ENCODE measurements at regions not wholly inside any gene's neighbourhood (a gene's known extent, or its start where the extent isn't known, plus 50 kb on each side); places are given as distances from the start of the nearest gene placed in this dataset.

- TF ChIP-seq GABPA (IDR thresholded peaks at IDR 0.05 in 1 of 2, conservative IDR thresholded peaks at IDR 0.05 in 1 of 2): no peak
- no peak for TF ChIP-seq NR2F2 (IDR thresholded peaks at IDR 0.05)
- TF ChIP-seq MAX (IDR thresholded peaks at IDR 0.05): no peak
- TF ChIP-seq HNF4G (IDR thresholded peaks at IDR 0.05): no peak
- TF ChIP-seq EGR1 (IDR thresholded peaks at IDR 0.05; ENCODE audit: low read depth in 2 of 2): no peak
- TF ChIP-seq RXRA (IDR thresholded peaks at IDR 0.05): no peak
Measured at GRCh38 chr6:94099072-94099471, 679.7 kb upstream of the EPHA7 start (continued).

GRCh38 chr6:94095961-94096360 is 676.6 kb upstream of the EPHA7 start:
- H3K27me3 ChIP-seq (ENCODE audit: control insufficient read depth in 4 of 4, insufficient read depth in 4 of 4, low read length in 3 of 4): peaks cover 0 to 2% (median 0%) of the 10 kb centered on the region in 4 donors
- no peaks in the 10 kb centered on the region for H3K9me3 ChIP-seq (ENCODE audit: control insufficient read depth in 4 of 4, low read length in 3 of 4)
- H3K9ac ChIP-seq (ENCODE audit: low read depth in 1 of 2, low read length in 2 of 2): no peak overlapping the region
- WGBS: 43% methylated on average over 1 of the region's 1 CpG
- H3K4me3 ChIP-seq (ENCODE audit: low read depth in 1 of 3, low read length in 3 of 3): no peak overlapping the region
- DNase-seq (ENCODE audit: low spot score): no peak
- H3K36me3 ChIP-seq (ENCODE audit: control insufficient read depth in 4 of 4, insufficient read depth in 3 of 4, low read depth in 1 of 4, low read length in 3 of 4): no peaks in the 10 kb centered on the region
- H3K4me1 ChIP-seq (ENCODE audit: control insufficient read depth in 4 of 4, insufficient read depth in 4 of 4, low read length in 3 of 4): no peaks in the 10 kb centered on the region
- TF ChIP-seq JUND (IDR thresholded peaks at IDR 0.05) (no peak), ZBTB33 (IDR thresholded peaks at IDR 0.05) (no peak), ATF3 (IDR thresholded peaks at IDR 0.05) (no peak), GABPA (IDR thresholded peaks at IDR 0.05 in 1 of 2, conservative IDR thresholded peaks at IDR 0.05 in 1 of 2) (no peak), REST (IDR thresholded peaks at IDR 0.05) (no peak), SP1 (IDR thresholded peaks at IDR 0.05) (no peak), RAD21 (IDR thresholded peaks at IDR 0.05) (no peak), CTCF (IDR thresholded peaks at IDR 0.05; ENCODE audit: low read depth, low read length, missing input control) (no peak), HNF4A (conservative IDR thresholded peaks at IDR 0.05) (no peak)
- H3K27ac ChIP-seq (ENCODE audit: low read depth in 1 of 2, low read length in 2 of 2): no peak overlapping the region
